Lower leg skin (tissue), 3 donors: ENCODE measurements at regions not wholly inside any gene's neighbourhood (a gene's known extent, or its start where the extent isn't known, plus 50 kb on each side); places are given as distances from the start of the nearest gene placed in this dataset.

ENCODE experiments used
- POLR2A ChIP-seq, 2 donors: fragments of 450-650 bp; IDR thresholded peaks; one replicate each; pipeline ENCODE4 v1.6.1; 2016 to 2017; ENCODE audit warnings: antibody characterized with exemption in 2 of 2, mild to moderate bottlenecking in 1 of 2, moderate library complexity in 1 of 2
- TF ChIP-seq, protein P1 (sequence below), 3 donors: fragments of 450-650 bp; IDR thresholded peaks; one replicate each; pipeline ENCODE4 v1.5.1; 2016; ENCODE audit warnings: antibody characterized with exemption in 3 of 3, mild to moderate bottlenecking in 3 of 3, moderate library complexity in 2 of 3

DNA sequence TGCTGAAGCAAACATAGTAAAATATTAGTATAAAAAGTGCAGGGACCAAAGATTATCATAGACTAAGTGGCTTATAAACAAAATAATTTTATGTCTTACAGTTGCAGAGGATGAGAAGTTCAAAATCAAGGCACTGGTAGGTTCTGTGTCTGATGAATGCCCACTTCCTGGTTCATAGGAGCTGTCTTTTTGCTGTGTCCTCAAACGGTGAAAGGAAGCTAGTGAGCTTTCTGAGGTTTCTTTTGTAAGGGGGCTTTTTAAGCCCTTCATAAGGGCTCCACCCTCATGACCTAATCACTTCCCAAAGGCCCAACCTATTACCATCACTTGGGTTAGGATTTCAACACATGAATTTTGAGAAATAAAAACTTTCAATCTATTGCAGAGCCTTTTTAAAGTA is 946.7 kb upstream of the ACVR2A start:
- TF ChIP-seq, protein P1, sequence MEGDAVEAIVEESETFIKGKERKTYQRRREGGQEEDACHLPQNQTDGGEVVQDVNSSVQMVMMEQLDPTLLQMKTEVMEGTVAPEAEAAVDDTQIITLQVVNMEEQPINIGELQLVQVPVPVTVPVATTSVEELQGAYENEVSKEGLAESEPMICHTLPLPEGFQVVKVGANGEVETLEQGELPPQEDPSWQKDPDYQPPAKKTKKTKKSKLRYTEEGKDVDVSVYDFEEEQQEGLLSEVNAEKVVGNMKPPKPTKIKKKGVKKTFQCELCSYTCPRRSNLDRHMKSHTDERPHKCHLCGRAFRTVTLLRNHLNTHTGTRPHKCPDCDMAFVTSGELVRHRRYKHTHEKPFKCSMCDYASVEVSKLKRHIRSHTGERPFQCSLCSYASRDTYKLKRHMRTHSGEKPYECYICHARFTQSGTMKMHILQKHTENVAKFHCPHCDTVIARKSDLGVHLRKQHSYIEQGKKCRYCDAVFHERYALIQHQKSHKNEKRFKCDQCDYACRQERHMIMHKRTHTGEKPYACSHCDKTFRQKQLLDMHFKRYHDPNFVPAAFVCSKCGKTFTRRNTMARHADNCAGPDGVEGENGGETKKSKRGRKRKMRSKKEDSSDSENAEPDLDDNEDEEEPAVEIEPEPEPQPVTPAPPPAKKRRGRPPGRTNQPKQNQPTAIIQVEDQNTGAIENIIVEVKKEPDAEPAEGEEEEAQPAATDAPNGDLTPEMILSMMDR (IDR thresholded peaks at IDR 0.05), result no peak
- TF ChIP-seq POLR2A (IDR thresholded peaks at IDR 0.05), result no peak
